HT-29 (cell line): ENCODE measurements at regions not wholly inside any gene's neighbourhood (a gene's known extent, or its start where the extent isn't known, plus 50 kb on each side); places are given as distances from the start of the nearest gene placed in this dataset.
"Not testable (repeated sequence)": the region's sequence is repeated elsewhere in the genome, so short reads cannot be mapped to it uniquely, and the experiment has no call there.

ENCODE experiments used
- DNase-seq: peaks from one replicate; pipeline ENCODE4 v3.0.0-alpha.2; 2015; ENCODE audit warnings: low spot score

- DNase-seq: no peak
Measured at GRCh38 chr3:15983232-15983631, 185.5 kb upstream of the ANKRD28 start.

GRCh38 chr3:15983693-15984092 lies 185.9 kb upstream of the ANKRD28 start:
- DNase-seq: no peak

DNA sequence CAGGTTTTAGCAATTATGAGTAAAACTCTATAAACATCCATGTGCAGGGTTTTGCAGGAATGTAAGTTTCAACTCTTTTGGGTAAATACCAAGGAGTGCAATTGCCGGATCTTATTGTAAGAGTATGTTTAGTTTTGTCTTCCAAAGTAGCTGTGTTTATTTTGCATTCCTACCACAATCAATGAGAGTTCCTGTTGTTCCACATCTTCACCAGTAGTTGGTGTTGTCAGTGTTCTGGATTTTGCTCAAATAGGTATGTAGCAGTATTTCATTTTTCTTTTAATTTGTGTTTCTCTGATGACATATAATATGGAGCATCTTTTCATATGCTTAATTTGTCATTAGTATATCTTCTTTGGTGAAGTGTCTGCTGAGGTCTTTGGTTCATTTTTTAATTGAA lies 185.1 kb upstream of the GALNT15 start:
- no peak for DNase-seq

- DNase-seq: not testable (repeated sequence)
Measured at GRCh38 chr3:15993660-15994059, 180.8 kb upstream of the GALNT15 start.

GRCh38 chr3:15996496-15996895 lies 178.0 kb upstream of the GALNT15 start:
- DNase-seq: not testable (repeated sequence)

- no peak for DNase-seq
Measured at GRCh38 chr3:15997274-15997943, 177.1 kb upstream of the GALNT15 start.

DNA sequence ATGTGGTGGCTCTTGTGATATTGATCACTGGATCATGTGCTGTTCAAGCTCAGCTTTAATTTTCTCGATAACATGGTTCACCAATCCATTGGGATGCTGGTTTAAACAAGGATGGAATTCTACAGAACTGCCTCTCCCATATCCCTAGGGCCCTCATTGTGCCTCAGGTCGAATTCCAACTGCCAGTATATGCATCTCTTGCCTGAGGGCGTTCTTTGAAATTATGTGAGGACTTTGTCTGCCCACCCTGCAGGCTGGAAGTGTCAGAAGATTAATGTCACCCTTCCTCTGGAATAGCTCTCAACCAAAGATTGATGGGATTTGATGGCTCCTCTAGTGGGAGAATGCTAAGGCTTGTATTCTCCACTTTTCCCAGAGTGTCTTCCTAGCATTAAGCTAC lies 175.6 kb upstream of the GALNT15 start:
- no peak for DNase-seq

GRCh38 chr3:16004812-16005211 lies 169.7 kb upstream of the GALNT15 start:
- DNase-seq: no peak

- no peak for DNase-seq
Measured at GRCh38 chr3:16011376-16011775, 163.1 kb upstream of the GALNT15 start.

- no peak for DNase-seq
Measured at GRCh38 chr3:16012086-16012485, 162.4 kb upstream of the GALNT15 start.

DNA sequence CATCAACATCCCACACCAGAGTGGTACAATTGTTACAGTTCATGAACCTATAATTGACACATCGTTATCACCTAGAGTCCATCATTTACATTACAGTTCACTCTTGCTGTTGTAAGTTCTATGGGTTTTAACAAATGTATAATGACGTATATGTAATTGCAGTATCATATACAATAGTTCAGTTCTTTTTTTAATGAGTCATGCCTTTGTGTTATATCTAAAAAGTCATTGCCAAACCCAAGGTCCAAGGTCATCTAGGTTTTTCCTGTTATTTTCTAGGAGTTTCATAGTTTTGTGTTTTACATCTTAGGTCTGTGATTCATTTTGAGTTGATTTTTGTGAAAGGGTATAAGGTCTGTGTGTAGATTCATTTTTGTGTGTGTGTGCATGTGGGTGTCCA lies 160.9 kb upstream of the GALNT15 start:
- no peak for DNase-seq

DNA sequence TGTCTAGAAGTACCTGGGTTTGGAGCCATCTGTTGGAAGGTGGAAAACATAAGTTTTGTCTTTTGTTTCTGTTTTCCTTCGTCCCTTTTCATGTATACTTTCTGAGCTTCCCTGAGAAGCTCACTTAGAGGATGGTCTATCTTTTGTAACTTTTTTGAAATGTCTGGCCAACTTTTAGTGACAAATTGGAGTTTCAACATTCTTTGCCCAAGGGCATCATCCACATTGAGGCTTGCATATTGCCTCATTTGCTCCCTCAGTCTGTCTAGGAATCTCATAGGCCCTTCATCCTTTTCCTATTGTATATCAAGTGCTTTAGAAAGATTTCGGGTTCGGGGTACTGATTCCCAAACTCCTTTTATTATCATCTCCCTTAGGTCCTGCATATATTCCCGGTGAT lies 152.7 kb upstream of the GALNT15 start:
- DNase-seq: not testable (repeated sequence)

DNA sequence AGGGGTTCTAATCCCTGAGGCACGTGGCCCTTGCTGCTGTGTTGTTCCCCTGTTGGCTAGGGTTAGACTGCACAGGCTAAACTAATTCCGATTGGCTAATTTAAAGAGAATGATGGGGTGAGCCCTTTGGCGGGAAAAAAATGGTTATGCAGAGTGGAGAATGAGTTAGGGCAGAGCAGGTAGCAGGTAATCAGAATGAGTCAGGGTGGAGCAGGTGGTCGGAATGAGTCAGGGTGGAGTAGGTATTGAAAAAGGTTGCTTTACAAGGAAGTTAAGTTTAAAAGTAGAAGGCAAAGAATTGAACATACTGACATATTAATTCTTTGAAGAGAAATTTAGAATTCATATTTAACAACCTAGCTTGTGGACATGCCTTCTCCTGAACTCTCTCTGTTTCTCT lies 150.6 kb upstream of the GALNT15 start:
- not testable (repeated sequence) for DNase-seq

DNA sequence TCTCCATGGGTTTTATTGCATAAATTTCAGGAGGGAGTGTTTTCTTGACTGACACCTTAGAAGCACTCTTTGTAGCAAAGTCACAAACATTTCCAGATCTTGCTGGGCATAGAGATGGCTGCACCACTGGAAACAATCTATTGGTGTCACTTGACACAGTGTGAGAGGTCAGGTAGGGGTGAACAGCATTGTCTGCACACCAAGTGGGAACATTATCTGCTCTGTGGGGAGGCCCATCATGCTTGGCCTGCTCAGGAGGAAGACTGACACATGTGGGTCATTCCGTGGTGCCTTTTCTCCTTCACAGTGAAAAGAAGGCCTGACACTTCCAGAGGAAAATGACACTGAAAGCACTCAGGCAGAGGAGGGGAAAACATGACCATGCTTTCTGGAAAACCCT lies 149.9 kb upstream of the GALNT15 start:
- DNase-seq: no peak

- DNase-seq: no peak
Measured at GRCh38 chr3:16026753-16027152, 147.7 kb upstream of the GALNT15 start.

- no peak for DNase-seq
Measured at GRCh38 chr3:16028604-16029003, 145.9 kb upstream of the GALNT15 start.

- DNase-seq: no peak
Measured at GRCh38 chr3:16030342-16030741, 144.1 kb upstream of the GALNT15 start.

DNA sequence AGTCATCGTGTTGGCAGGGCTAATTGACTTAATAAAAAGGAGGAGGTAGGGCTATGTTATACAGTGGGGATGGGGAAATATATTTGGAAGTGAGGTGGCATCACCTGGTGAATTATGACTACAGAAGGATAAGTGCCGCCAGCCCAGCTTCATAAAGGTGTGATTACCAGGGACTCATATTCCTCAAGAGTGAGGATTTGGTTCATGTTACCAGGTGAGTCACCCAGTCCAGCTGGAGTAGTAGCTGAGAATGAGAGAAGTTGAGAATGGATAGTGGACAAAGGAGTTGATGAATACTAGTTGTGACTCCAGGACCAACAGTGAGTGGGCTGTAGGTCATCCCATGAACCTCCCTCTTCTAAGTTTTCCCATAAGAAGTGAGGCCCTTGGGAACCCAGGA lies 143.0 kb upstream of the GALNT15 start:
- DNase-seq: no peak

DNA sequence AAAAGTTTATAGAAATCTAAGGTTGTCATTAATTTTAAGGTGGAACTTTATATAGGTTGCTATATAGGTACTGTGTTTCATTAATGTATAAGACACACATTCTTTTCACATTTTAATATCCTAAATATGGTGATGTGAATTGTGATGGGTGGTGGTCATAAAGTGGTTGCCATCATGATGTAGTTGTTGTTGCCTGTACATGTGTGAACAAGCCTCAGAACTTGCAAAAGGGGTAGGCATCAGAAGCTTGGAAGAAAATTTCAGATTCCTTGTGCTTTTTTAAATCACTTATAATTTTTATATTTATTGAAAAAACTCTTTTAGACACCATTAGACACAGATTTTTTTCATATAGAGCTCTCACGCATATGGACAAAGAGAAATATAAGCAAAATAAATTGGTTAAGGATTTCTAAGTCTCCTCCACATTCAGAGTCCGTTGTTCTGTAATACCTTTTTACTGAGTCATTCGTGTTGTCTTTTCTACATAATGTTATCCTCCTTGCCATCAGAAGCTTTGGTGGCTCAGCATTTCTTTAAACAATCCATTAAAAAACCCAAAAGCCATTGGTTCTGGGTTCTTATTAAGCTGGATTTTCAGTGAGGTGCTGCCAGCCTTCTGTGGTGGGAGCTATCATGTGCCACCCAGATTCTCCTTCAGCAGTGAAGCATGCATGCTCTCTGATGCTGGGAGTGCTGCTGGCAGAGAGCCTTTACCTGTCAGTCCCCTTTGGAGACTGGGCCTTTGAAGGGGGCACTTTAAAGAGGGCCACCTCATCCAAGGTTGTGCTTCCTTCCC lies 140.4 kb upstream of the GALNT15 start:
- no peak for DNase-seq

DNA sequence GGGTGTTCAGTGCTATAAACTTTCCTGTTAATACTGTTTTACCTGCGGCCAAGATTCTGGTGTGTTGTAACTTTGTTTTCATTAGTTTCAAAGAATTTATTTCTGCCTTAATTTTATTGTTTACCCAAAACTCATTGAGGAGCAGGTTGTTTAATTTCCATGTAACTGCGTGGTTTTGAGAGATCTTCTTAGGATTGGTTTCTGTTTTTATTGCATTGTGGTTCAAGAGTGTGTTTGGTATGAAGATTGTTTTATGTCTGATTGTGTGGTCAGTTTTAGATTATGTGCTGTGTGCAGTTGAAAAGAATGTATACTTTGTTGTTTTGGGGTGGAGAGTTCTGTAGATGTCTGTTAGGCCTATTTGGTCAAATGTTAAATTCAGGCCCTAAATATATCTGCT lies 133.5 kb upstream of the GALNT15 start:
- no peak for DNase-seq

- peak; percentile 73 for DNase-seq
Measured at GRCh38 chr3:16048435-16049318, 125.8 kb upstream of the GALNT15 start.
